SK-N-MC (cell line): ENCODE measurements at regions not wholly inside any gene's neighbourhood (a gene's known extent, or its start where the extent isn't known, plus 50 kb on each side); places are given as distances from the start of the nearest gene placed in this dataset.
A peak's percentile ranks its signal among the peaks of the same experiment; 100 is the strongest.
"Not testable (repeated sequence)": the region's sequence is repeated elsewhere in the genome, so short reads cannot be mapped to it uniquely, and the experiment has no call there.

Experiments used
- DNase-seq: peaks from one replicate; pipeline ENCODE4 v3.0.0-alpha.2; 2011; ENCODE audit warnings: low read depth, low spot score
- H3K27ac ChIP-seq: fragments of 200-600 bp; sonication (generic); 2 replicates; pipeline ENCODE4 v1.5.1; 2016; ENCODE audit warnings: mixed run types
- H3K36me3 ChIP-seq: fragments of 200-600 bp; sonication (generic); 2 replicates; pipeline ENCODE4 v1.6.1; 2017; ENCODE audit warnings: antibody characterized with exemption, low read length, mixed read lengths; ENCODE audit not compliant: insufficient read depth
- H3K4me3 ChIP-seq: fragments of 200-600 bp; sonication (generic); 2 replicates; pipeline ENCODE4 v1.5.1; 2016
- H3K9ac ChIP-seq: fragments of 200-600 bp; sonication (generic); 2 replicates; pipeline ENCODE4 v1.8.0; 2017; ENCODE audit warnings: mixed run types, mixed read lengths; ENCODE audit not compliant: insufficient read length
- H3K9me3 ChIP-seq: fragments of 200-600 bp; sonication (generic); 2 replicates; pipeline ENCODE4 v1.6.1; 2017; ENCODE audit warnings: low read depth, mild to moderate bottlenecking, antibody characterized with exemption, low read length, moderate library complexity, mixed read lengths
- EZH2 ChIP-seq: fragments of 200-600 bp; sonication (generic); IDR thresholded peaks from one replicate; pipeline ENCODE4 v1.6.1; 2017; ENCODE audit warnings: antibody characterized with exemption
- FOXP2 ChIP-seq: optimal IDR thresholded peaks from 2 replicates; pipeline ENCODE3; 2011; ENCODE audit warnings: mild to moderate bottlenecking, moderate library complexity; ENCODE audit not compliant: insufficient read depth; ENCODE audit errors: extremely low read length, control extremely low read depth
- POLR2AphosphoS5 ChIP-seq: IDR thresholded peaks from 2 replicates; pipeline ENCODE4 v1.6.1; 2012; ENCODE audit warnings: mild to moderate bottlenecking, low read depth, low read length, borderline replicate concordance

GRCh38 chrX:19212037-19212436, 89.8 kb upstream of the ADGRG2 start:
- TF ChIP-seq FOXP2 = no peak
- TF ChIP-seq EZH2 = no peak
- no peak for TF ChIP-seq POLR2AphosphoS5
- Histone ChIP-seq H3K9ac (no peak overlapping the region), H3K36me3 (no peaks in the 10 kb centered on the region), H3K9me3 (no peaks in the 10 kb centered on the region), H3K27ac (no peak overlapping the region), H3K4me3 (no peak overlapping the region)
- DNase-seq = no peak

- H3K9ac ChIP-seq = no peak overlapping the region
- no peaks in the 10 kb centered on the region for H3K9me3 ChIP-seq
- TF ChIP-seq FOXP2 (no peak), EZH2 (no peak), POLR2AphosphoS5 (no peak)
- H3K27ac ChIP-seq = no peak overlapping the region
- DNase-seq = no peak
- H3K4me3 ChIP-seq = no peak overlapping the region
- H3K36me3 ChIP-seq = no peaks in the 10 kb centered on the region
These were observed 91.4 kb upstream of the ADGRG2 start for GRCh38 chrX:19213610-19214152.

- Histone ChIP-seq H3K9me3 (no peaks in the 10 kb centered on the region), H3K4me3 (no peak overlapping the region), H3K36me3 (no peaks in the 10 kb centered on the region), H3K27ac (no peak overlapping the region), H3K9ac (no peak overlapping the region)
- TF ChIP-seq POLR2AphosphoS5 = no peak
- TF ChIP-seq FOXP2 = no peak
- no peak for TF ChIP-seq EZH2
- DNase-seq = no peak
These were observed 92.0 kb upstream of the ADGRG2 start for GRCh38 chrX:19214311-19214710.

GRCh38 chrX:19225909-19226308, 103.6 kb upstream of the ADGRG2 start:
- Histone ChIP-seq H3K9me3 (no peaks in the 10 kb centered on the region), H3K4me3 (no peak overlapping the region), H3K36me3 (no peaks in the 10 kb centered on the region), H3K27ac (no peak overlapping the region), H3K9ac (no peak overlapping the region)
- TF ChIP-seq FOXP2 (no peak), EZH2 (no peak), POLR2AphosphoS5 (no peak)
- peak; percentile 8 for DNase-seq

- not testable (repeated sequence) for H3K4me3 ChIP-seq, H3K36me3 ChIP-seq, H3K9me3 ChIP-seq, DNase-seq, H3K27ac ChIP-seq, H3K9ac ChIP-seq
These were observed 107.6 kb upstream of the ADGRG2 start for GRCh38 chrX:19229896-19230295.

GRCh38 chrX:19237901-19238300, 105.8 kb upstream of the PDHA1 start:
- no peaks in the 10 kb centered on the region for H3K9me3 ChIP-seq
- H3K9ac ChIP-seq = no peak overlapping the region
- TF ChIP-seq EZH2 (no peak), FOXP2 (no peak), POLR2AphosphoS5 (no peak)
- H3K27ac ChIP-seq = no peak overlapping the region
- H3K36me3 ChIP-seq = no peaks in the 10 kb centered on the region
- H3K4me3 ChIP-seq = no peak overlapping the region
- DNase-seq = no peak

GRCh38 chrX:19243431-19243830, 100.3 kb upstream of the PDHA1 start:
- no peak overlapping the region for H3K27ac ChIP-seq
- H3K4me3 ChIP-seq = no peak overlapping the region
- TF ChIP-seq FOXP2 = no peak
- H3K9me3 ChIP-seq = no peaks in the 10 kb centered on the region
- no peaks in the 10 kb centered on the region for H3K36me3 ChIP-seq
- no peak for DNase-seq
- no peak overlapping the region for H3K9ac ChIP-seq

- not testable (repeated sequence) for H3K9ac ChIP-seq, H3K27ac ChIP-seq, H3K4me3 ChIP-seq, DNase-seq, H3K9me3 ChIP-seq, H3K36me3 ChIP-seq
These were observed 98.8 kb upstream of the PDHA1 start for GRCh38 chrX:19244921-19245320.

- H3K4me3 ChIP-seq = no peak overlapping the region
- H3K27ac ChIP-seq = no peak overlapping the region
- no peak overlapping the region for H3K9ac ChIP-seq
- TF ChIP-seq EZH2 (no peak), FOXP2 (no peak), POLR2AphosphoS5 (no peak)
- no peaks in the 10 kb centered on the region for H3K9me3 ChIP-seq
- no peak for DNase-seq
- no peaks in the 10 kb centered on the region for H3K36me3 ChIP-seq
These were observed 97.9 kb upstream of the PDHA1 start for GRCh38 chrX:19245711-19246269.
